8988T (cell line): ENCODE measurements at regions not wholly inside any gene's neighbourhood (a gene's known extent, or its start where the extent isn't known, plus 50 kb on each side); places are given as distances from the start of the nearest gene placed in this dataset.

ENCODE experiments used
- DNase-seq: peaks from one replicate; pipeline ENCODE4 v3.0.0; 2011

- no peak for DNase-seq
Measured at GRCh38 chr2:100222844-100223243, 80.5 kb upstream of the AFF3 start.

GRCh38 chr2:100218552-100218951, 76.2 kb upstream of the AFF3 start:
- no peak for DNase-seq

DNA sequence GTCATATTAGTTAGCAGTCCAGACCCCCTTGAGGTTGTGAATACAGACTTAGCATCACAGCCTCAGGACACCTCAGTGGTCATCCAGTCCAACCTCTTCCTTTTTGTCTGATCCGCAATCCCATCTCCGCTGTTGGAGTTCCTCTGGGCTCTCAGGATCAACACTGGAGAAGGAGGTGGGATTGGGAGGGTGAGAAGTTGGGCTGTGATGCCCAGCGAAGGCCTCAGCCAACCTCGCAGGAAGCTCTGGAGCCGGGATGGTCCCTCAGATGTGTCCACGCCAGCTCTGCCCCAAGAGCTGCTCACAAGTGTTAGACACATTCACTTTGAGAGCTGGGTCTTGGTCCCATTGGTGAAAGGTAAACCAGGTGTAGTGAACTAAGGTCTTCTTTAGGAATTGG, 74.9 kb upstream of the AFF3 start:
- no peak for DNase-seq

DNA sequence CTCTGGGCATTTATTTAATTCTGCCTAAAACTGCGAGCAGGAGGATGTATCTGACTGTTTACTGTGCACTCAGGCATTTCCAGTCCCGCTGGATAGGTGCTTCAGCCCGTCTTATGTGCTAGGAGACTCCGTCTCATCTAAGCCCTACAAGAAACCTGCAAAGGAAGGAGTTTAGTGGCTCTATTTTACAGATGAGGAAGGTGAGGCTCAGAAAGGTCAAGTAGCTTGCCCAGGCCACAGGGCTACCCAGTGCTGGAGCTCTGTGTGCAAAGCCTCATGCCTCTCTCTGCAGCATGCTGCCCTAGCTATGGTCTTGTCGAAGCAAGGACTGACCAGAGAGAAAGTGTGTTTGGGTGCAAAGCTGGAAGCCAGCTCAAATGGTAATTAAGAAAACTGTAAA, 73.6 kb upstream of the AFF3 start:
- DNase-seq: no peak

DNA sequence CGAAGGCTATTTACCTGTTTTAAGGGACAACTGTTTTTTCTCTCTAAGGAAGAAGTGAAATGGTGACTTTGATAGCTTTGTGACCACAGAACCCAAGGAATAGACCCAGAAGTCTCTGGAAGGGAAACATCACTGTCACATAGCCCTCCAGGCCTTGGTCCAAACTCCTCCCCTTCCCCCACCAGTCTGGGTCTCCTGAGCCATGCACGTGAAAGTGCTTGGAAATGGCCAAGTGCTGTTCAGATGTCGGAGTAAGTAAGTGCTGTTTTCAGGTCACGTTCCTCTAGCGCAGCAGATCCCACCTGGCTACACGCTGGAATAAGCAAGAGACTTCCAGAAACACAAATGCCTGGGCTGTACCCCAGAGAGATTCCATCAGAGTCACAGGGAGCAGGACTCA, 73.0 kb upstream of the AFF3 start:
- DNase-seq: no peak

DNA sequence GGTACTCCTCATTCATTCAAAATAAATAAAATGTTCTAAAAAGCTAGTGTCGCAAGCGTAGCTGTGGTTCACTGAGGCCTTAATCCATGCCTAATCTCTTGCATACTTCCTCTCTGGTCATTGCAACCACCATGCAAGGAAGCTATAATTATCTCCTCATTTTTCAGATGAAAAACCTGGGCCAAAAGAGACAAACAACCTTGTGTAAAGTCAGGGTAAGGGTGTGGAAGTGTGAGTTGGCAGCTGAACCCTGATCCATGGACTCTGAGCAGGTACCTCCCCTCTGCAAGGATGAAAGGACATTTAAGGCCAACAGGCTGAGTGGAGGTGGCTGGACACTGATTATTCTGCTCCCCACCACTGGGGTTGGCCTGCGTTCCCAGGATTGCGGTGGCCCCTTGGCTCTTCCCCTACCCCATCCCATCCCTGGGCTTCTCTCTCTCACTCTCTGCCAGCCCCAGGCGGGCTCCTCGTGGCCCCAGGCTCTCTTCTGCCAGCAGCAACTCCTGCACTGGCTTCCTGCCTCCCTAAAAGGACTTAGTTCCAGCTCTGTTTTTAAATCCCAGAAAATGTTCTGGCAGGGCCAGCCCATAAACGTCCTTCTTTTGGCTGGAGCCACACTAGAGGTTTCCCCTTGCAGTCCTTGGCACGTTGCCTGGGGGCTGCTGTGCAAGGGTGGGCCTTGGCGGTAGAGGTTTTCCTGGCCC, 72.0 kb upstream of the AFF3 start:
- no peak for DNase-seq

DNA sequence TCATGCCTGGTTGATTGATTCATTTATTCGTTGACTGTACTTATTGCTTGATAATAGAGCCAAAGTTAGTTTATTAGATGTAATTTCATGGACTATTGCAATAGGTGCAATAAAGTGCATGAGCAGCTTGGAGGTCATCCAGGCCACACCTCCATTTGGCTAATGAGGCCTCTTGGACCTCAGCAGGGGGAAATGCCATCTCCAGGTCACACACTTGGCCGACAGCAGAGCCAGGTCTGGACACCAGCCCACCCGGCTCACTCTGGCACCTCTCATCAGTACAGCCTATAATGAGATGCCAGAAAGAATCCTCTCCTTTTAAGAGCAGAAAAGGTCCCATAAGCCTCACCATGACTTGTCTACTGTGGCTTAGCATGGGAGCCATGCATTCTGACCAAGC, 71.2 kb upstream of the AFF3 start:
- DNase-seq: no peak

- no peak for DNase-seq
Measured at GRCh38 chr2:100212850-100213249, 70.5 kb upstream of the AFF3 start.

DNA sequence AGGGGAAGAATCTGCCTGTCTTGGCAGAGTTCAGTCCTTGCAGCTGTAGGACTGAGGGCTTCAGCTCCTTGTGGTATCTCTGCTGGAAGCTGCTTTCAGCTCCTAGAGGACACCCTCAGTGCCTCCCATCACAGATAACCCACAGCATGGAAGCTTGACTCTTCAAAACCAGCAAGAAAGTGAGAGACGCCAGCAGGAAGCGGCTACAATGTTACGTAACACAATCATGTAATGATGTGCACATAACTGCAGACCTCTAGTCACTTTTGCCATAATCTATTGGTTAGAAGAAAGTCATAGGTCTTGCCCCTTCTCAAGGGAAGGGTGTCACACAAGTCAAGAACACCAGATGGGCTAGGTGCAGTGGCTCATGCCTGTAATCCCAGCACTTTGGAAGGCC, 69.1 kb upstream of the AFF3 start:
- no peak for DNase-seq

- DNase-seq: no peak
Measured at GRCh38 chr2:100208141-100208770, 65.9 kb upstream of the AFF3 start.

- DNase-seq: no peak
Measured at GRCh38 chr2:100207411-100207885, 65.1 kb upstream of the AFF3 start.

GRCh38 chr2:100206731-100207255, 64.4 kb upstream of the AFF3 start:
- no peak for DNase-seq

DNA sequence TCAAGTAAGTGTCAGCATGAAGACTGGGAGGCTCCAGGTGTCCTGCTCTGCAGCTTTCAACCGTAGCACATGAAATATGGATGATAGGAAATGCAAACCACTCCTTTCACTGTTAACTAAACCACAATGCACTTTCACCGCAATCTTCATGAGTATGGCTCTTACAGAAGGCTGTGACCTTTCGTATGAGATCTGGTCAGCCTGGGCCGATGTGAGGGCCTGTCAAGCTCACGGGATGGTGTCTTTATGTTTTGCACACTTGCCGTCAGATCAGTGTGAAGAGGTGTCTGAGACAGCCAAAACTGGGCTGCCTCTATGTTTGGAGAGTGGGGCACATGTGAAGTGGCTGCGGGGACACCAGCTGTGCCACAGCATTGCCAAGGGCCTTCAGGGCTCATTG, 62.8 kb upstream of the AFF3 start:
- DNase-seq: no peak

DNA sequence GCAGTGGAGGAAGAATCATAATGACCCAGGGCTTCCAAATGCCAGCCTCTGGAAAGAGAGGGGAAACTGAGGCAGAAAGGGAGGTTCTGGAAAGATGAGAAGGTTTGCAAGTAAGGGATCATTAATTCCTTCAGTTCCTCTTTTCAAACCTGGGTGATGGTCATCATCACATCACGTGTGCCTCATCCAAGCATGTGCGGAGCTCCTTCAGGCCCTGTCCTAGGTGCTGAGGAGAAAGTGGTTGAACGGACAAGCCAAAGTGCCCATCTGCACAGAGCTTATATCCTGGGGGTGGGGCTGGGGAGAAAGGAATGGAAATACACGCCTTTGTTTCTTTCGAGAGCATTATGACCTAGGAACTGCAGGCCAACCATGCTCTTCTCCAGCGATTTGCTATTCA, 60.2 kb upstream of the AFF3 start:
- DNase-seq: no peak

- no peak for DNase-seq
Measured at GRCh38 chr2:100200985-100201384, 58.6 kb upstream of the AFF3 start.

GRCh38 chr2:100199421-100199820, 57.0 kb upstream of the AFF3 start:
- no peak for DNase-seq

DNA sequence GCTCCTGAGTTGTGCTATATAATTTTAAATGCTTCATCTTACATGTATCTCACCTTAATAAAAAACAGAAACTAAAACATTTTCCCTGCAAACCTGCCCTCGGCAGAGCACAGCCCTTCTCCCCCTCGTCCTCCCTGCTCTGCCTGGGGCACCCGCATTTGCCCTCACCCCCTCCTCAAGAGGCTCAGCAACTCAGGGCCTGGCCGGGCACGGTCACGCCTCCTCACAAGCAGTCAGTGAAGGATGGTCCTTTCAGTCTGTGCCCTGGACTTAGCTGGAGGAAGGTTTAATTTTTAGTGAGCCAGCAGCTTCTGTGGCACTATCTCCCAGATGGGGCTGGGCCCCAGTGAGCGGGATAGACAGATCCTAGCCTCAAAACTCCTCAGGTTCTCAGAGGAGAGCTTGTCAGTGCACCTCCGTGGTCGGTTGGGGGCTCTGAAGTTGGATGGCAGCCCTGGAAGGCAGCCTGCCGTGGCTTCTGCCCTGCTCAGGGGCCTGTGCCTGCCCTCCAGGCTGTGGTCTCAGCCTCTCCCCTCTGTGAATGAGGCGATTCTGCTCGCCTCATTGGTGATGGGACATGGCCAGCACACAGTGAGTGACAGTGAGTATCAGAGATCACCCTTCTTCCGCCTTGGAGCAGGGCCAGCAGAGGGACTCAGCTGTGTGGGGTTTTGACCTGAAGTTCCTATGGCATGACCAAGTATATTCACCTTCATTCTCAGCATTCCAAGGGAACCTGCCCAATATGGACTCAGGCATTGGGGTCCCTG, 56.3 kb upstream of the AFF3 start:
- DNase-seq: peak; percentile 42

- DNase-seq: no peak
Measured at GRCh38 chr2:100197631-100198153, 55.3 kb upstream of the AFF3 start.

- DNase-seq: no peak
Measured at GRCh38 chr2:100196786-100197494, 54.5 kb upstream of the AFF3 start.

DNA sequence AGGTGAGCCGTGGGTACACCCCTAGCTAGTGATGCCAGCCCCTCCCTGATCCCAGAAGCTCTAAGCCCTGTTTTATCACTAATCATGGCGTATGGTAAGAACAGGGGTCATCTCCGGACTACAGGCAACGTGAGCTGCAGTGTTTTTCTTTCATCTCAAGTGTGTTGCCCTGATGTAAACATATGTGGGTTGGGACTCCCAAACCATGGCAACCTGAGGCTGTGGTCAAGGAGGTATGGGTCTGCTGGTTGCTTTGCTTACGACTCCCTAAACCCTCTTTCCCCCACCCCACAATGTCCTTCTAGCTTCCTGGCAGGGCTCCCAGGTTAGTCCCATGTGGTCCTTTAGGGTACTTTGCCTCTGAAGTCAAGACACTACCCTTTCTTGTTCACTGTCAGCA, 53.6 kb upstream of the AFF3 start:
- DNase-seq: no peak

DNA sequence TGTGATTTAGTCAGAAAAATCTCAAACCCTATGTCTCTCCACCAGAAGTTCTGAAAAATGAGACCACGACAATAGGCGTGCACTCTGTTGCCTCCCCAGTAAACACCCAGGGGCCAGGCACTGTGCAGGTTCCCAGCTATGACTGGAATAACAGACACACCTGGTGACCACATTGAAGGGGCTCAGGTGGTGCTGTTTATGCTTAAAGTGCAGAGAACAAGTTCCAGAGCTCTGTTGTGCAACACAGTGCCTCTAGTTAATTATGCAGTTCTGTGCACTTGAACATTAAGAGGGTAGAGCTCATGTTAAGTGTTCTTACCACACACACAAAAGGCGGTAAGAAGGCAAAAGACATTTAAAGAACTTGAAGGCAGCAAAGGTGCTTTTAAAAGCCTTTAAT, 52.6 kb upstream of the AFF3 start:
- no peak for DNase-seq

GRCh38 chr2:100193291-100193710, 50.9 kb upstream of the AFF3 start:
- DNase-seq: no peak

DNA sequence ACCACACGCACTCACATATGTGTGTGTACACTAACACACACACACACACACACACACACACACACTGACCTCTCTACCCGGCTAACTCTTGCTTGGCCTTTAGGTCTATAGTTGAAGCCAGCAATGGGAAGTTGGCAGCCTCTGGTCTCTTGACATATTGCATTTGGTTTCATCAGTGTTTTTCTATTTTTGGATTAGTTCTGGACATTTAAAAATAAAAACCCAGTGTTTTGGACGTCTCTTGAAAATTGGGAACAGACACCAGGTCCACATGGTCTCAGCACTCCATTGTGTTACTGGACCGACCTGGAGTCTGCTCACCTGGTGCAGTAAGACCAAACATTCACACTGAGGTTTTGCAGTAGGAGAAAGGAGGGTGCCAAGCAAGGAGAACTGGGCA, 50.4 kb upstream of the AFF3 start:
- DNase-seq: no peak
